ENCODE measurements at regions not wholly inside any gene's neighbourhood (a gene's known extent, or its start where the extent isn't known, plus 50 kb on each side); places are given as distances from the start of the nearest gene placed in this dataset.

DNA sequence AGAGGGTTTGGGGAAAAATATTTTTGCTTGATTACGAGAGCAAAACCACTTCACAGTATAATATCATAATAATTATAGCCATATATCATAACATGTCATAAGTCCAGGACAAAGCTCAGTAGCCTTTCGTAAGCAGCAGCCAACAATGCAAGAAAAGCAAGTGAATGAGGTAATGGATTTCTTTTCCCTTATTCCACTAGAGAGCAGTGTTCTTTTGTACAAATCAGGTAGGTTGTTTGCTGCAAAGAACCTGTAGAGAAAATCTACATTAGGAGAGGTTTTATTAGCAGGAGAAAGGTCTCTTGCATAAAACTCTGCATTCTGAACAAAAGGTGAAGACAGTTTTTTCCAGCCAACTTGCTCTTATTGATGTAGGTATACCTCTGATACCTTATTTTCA lies 1033.4 kb downstream of the TLE4 start:
- TF ChIP-seq, protein P1, sequence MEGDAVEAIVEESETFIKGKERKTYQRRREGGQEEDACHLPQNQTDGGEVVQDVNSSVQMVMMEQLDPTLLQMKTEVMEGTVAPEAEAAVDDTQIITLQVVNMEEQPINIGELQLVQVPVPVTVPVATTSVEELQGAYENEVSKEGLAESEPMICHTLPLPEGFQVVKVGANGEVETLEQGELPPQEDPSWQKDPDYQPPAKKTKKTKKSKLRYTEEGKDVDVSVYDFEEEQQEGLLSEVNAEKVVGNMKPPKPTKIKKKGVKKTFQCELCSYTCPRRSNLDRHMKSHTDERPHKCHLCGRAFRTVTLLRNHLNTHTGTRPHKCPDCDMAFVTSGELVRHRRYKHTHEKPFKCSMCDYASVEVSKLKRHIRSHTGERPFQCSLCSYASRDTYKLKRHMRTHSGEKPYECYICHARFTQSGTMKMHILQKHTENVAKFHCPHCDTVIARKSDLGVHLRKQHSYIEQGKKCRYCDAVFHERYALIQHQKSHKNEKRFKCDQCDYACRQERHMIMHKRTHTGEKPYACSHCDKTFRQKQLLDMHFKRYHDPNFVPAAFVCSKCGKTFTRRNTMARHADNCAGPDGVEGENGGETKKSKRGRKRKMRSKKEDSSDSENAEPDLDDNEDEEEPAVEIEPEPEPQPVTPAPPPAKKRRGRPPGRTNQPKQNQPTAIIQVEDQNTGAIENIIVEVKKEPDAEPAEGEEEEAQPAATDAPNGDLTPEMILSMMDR (IDR thresholded peaks at IDR 0.05) = peak; percentile 39 to 57 (median 46)
- TF ChIP-seq POLR2A (IDR thresholded peaks at IDR 0.05; ENCODE audit: low read depth) = no peak
- TF ChIP-seq POLR2AphosphoS5 (IDR thresholded peaks at IDR 0.05) = no peak
